H1 (cell line): ENCODE measurements at regions not wholly inside any gene's neighbourhood (a gene's known extent, or its start where the extent isn't known, plus 50 kb on each side); places are given as distances from the start of the nearest gene placed in this dataset.

Experiments used
- ASH2L ChIP-seq: fragments of 200-600, 300-600 bp; sonication (generic); IDR thresholded peaks from one replicate; pipeline ENCODE4 v1.7.1; 2017; ENCODE audit warnings: low read length
- CBX8 ChIP-seq: fragments of 300-800, 300-1000 bp; sonication (generic); IDR thresholded peaks from 2 replicates; pipeline ENCODE4 v1.7.1; 2016; ENCODE audit warnings: low read depth, low read length, borderline replicate concordance
- CTCF ChIP-seq, 3 experiments: IDR thresholded peaks; 1 replicate in 2 of 3; 2 replicates in 1 of 3; pipeline versions ENCODE4 v1.5.1 to v1.6.1; 2011; ENCODE audit warnings: low read length in 3 of 3, mild to moderate bottlenecking in 3 of 3, inconsistent platforms in 2 of 3, low read depth in 1 of 3, moderate library complexity in 1 of 3; ENCODE audit not compliant: insufficient read depth in 1 of 3; ENCODE audit errors: control extremely low read depth in 1 of 3
- EZH2 ChIP-seq: fragments of 200-600 bp; sonication (generic); IDR thresholded peaks from 2 replicates; pipeline ENCODE4 v1.7.1; 2012; ENCODE audit warnings: low read depth, mild to moderate bottlenecking, moderate library complexity, low read length, inconsistent platforms; ENCODE audit not compliant: severe bottlenecking
- GABPA ChIP-seq: IDR thresholded peaks from 2 replicates; pipeline ENCODE4 v1.6.1; 2011; ENCODE audit warnings: mild to moderate bottlenecking, low read length, moderate library complexity, borderline replicate concordance; ENCODE audit not compliant: insufficient read depth
- GTF2F1 ChIP-seq: IDR thresholded peaks from 2 replicates; pipeline ENCODE4 v1.6.1; 2012; ENCODE audit warnings: low read depth, low read length, improper control_type of control experiment, borderline replicate concordance
- POLR2A ChIP-seq, 2 experiments: IDR thresholded peaks; 1 replicate in 1 of 2; 2 replicates in 1 of 2; pipeline ENCODE4 v1.6.1; 2011; ENCODE audit warnings: low read depth in 2 of 2, low read length in 2 of 2, mild to moderate bottlenecking in 2 of 2; ENCODE audit errors: control extremely low read depth in 1 of 2
- POU5F1 ChIP-seq: IDR thresholded peaks from 2 replicates; pipeline ENCODE4 v1.6.1; 2011; ENCODE audit warnings: low read depth, mild to moderate bottlenecking, low read length, moderate library complexity
- TF ChIP-seq, protein P1 (sequence below): IDR thresholded peaks from 2 replicates; pipeline ENCODE4 v1.6.1; 2011; ENCODE audit warnings: low read depth, mild to moderate bottlenecking, low read length; ENCODE audit not compliant: insufficient read depth

- TF ChIP-seq GTF2F1 (no peak), GABPA (no peak), POU5F1 (no peak), CBX8 (no peak), EZH2 (no peak), POLR2A (IDR thresholded peaks at IDR 0.05; ENCODE audit: control extremely low read depth in 1 of 2, low read depth in 2 of 2, low read length in 2 of 2) (no peak), ASH2L (no peak), CTCF (IDR thresholded peaks at IDR 0.05; ENCODE audit: control extremely low read depth in 1 of 3, insufficient read depth in 1 of 3, low read depth in 1 of 3, low read length in 3 of 3) (no peak)
- TF ChIP-seq, protein P1, sequence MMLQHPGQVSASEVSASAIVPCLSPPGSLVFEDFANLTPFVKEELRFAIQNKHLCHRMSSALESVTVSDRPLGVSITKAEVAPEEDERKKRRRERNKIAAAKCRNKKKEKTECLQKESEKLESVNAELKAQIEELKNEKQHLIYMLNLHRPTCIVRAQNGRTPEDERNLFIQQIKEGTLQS, result no peak
Measured at GRCh38 chr5:92981001-92981400, 600.0 kb downstream of the NR2F1-AS1 start.
